Adrenal gland (tissue), 5 donors: ENCODE measurements at regions not wholly inside any gene's neighbourhood (a gene's known extent, or its start where the extent isn't known, plus 50 kb on each side); places are given as distances from the start of the nearest gene placed in this dataset.

Experiments
- POLR2A ChIP-seq, 2 donors: fragments of 450-650 bp; IDR thresholded peaks; one replicate each; pipeline ENCODE4 v1.6.1; 2017; ENCODE audit warnings: antibody characterized with exemption in 2 of 2, mild to moderate bottlenecking in 2 of 2, moderate library complexity in 1 of 2
- TF ChIP-seq, protein P1 (sequence below), 6 experiments: fragments of 450-650 bp in 4 of 6; fragments of 200-600 bp in 2 of 6; sonication (generic) in 1 of 6; IDR thresholded peaks; 1 replicate in 5 of 6; 2 replicates in 1 of 6; pipeline versions ENCODE4 v1.5.1 to v1.8.0; 2016 to 2021; ENCODE audit warnings: antibody characterized with exemption in 6 of 6, mild to moderate bottlenecking in 2 of 6, moderate library complexity in 1 of 6
- donor health status: DM: no; HTN: no; CAD: no.

DNA sequence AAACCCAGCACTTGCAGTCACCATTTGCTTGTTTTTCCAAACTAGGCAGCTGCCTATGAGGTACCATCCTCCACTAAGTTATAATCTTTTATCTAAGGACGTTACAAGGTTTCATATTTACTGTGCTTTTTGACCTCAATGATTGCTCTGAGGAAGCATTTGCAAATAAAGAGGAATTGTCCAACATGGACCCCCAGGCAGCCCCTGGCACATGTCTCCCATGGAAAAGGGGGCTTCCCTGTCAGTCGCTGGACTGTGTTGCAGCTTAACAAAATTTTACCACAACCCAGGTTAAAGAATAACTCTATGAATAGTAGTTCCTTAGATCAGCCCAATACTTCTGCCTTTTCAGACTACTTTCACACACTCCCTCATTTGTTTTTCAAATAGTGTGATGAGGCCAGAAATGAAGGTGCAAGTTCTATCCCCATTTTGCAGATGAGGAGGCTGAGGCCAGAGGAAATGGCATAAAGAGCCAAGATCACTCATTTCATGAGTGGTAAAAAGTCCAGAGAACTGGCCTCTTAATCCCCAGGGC is 52.8 kb upstream of the ZPBP start:
- TF ChIP-seq, protein P1, sequence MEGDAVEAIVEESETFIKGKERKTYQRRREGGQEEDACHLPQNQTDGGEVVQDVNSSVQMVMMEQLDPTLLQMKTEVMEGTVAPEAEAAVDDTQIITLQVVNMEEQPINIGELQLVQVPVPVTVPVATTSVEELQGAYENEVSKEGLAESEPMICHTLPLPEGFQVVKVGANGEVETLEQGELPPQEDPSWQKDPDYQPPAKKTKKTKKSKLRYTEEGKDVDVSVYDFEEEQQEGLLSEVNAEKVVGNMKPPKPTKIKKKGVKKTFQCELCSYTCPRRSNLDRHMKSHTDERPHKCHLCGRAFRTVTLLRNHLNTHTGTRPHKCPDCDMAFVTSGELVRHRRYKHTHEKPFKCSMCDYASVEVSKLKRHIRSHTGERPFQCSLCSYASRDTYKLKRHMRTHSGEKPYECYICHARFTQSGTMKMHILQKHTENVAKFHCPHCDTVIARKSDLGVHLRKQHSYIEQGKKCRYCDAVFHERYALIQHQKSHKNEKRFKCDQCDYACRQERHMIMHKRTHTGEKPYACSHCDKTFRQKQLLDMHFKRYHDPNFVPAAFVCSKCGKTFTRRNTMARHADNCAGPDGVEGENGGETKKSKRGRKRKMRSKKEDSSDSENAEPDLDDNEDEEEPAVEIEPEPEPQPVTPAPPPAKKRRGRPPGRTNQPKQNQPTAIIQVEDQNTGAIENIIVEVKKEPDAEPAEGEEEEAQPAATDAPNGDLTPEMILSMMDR (IDR thresholded peaks at IDR 0.05), result no peak
- TF ChIP-seq POLR2A (IDR thresholded peaks at IDR 0.05), result no peak
